H1 (cell line): ENCODE measurements at regions not wholly inside any gene's neighbourhood (a gene's known extent, or its start where the extent isn't known, plus 50 kb on each side); places are given as distances from the start of the nearest gene placed in this dataset.

Source experiments
- CTCF ChIP-seq, 3 experiments: IDR thresholded peaks; 1 replicate in 2 of 3; 2 replicates in 1 of 3; pipeline versions ENCODE4 v1.5.1 to v1.6.1; 2011; ENCODE audit warnings: low read length in 3 of 3, mild to moderate bottlenecking in 3 of 3, inconsistent platforms in 2 of 3, low read depth in 1 of 3, moderate library complexity in 1 of 3; ENCODE audit not compliant: insufficient read depth in 1 of 3; ENCODE audit errors: control extremely low read depth in 1 of 3
- SP1 ChIP-seq: IDR thresholded peaks from 2 replicates; pipeline ENCODE4 v1.6.1; 2011; ENCODE audit warnings: low read depth, low read length

GRCh38 chr6:167408235-167408869 is 83.5 kb downstream of the TTLL2 start:
- TF ChIP-seq SP1 (no peak), CTCF (IDR thresholded peaks at IDR 0.05; ENCODE audit: control extremely low read depth in 1 of 3, insufficient read depth in 1 of 3, low read depth in 1 of 3, low read length in 3 of 3) (no peak)
